ENCODE measurements at regions not wholly inside any gene's neighbourhood (a gene's known extent, or its start where the extent isn't known, plus 50 kb on each side); places are given as distances from the start of the nearest gene placed in this dataset.

- Mint-ChIP-seq H3K4me1 (no peaks in the 10 kb centered on the region), H3K27me3 (peaks cover 2% of the 10 kb centered on the region), H3K36me3 (ENCODE audit: low read depth) (no peaks in the 10 kb centered on the region), H3K9me3 (no peaks in the 10 kb centered on the region), H3K4me3 (no peak overlapping the region), H3K27ac (no peak overlapping the region)
- DNase-seq (no peak), ATAC-seq (no peak)
Observed at GRCh38 chr20:47952023-47952564, 166.8 kb upstream of the SULF2 start.

GRCh38 chr20:47951521-47951971 lies 166.3 kb upstream of the SULF2 start:
- no peak for DNase-seq
- H3K27ac Mint-ChIP-seq: no peak overlapping the region
- no peak overlapping the region for H3K4me3 Mint-ChIP-seq
- no peak for ATAC-seq
- H3K27me3 Mint-ChIP-seq: peaks cover 2% of the 10 kb centered on the region
- no peaks in the 10 kb centered on the region for H3K36me3 Mint-ChIP-seq (ENCODE audit: low read depth)
- H3K9me3 Mint-ChIP-seq: no peaks in the 10 kb centered on the region
- H3K4me1 Mint-ChIP-seq: no peaks in the 10 kb centered on the region

GRCh38 chr20:47950913-47951283 lies 165.6 kb upstream of the SULF2 start:
- no peak overlapping the region for H3K4me3 Mint-ChIP-seq
- H3K4me1 Mint-ChIP-seq: no peaks in the 10 kb centered on the region
- no peak overlapping the region for H3K27ac Mint-ChIP-seq
- DNase-seq (no peak), ATAC-seq (no peak)
- no peaks in the 10 kb centered on the region for H3K36me3 Mint-ChIP-seq (ENCODE audit: low read depth)
- H3K27me3 Mint-ChIP-seq: peaks cover 2% of the 10 kb centered on the region
- no peaks in the 10 kb centered on the region for H3K9me3 Mint-ChIP-seq

GRCh38 chr20:47950124-47950912 lies 165.0 kb upstream of the SULF2 start:
- Mint-ChIP-seq H3K4me1 (no peaks in the 10 kb centered on the region), H3K9me3 (no peaks in the 10 kb centered on the region), H3K27me3 (peaks cover 2% of the 10 kb centered on the region), H3K36me3 (ENCODE audit: low read depth) (no peaks in the 10 kb centered on the region), H3K4me3 (no peak overlapping the region), H3K27ac (no peak overlapping the region)
- no peak for DNase-seq
- ATAC-seq: no peak

GRCh38 chr20:47949230-47949629 lies 163.9 kb upstream of the SULF2 start:
- Mint-ChIP-seq H3K36me3 (ENCODE audit: low read depth) (no peaks in the 10 kb centered on the region), H3K27me3 (peaks cover 2% of the 10 kb centered on the region), H3K27ac (no peak overlapping the region), H3K4me1 (no peaks in the 10 kb centered on the region), H3K9me3 (no peaks in the 10 kb centered on the region), H3K4me3 (no peak overlapping the region)
- ATAC-seq: no peak
- no peak for DNase-seq

GRCh38 chr20:47944682-47945081 lies 159.4 kb upstream of the SULF2 start:
- no peak for ATAC-seq
- no peaks in the 10 kb centered on the region for H3K9me3 Mint-ChIP-seq

GRCh38 chr20:47941869-47942268 lies 156.6 kb upstream of the SULF2 start:
- no peak overlapping the region for H3K4me3 Mint-ChIP-seq
- peaks cover 8% of the 10 kb centered on the region for H3K27me3 Mint-ChIP-seq
- H3K27ac Mint-ChIP-seq: no peak overlapping the region
- no peak for DNase-seq
- H3K4me1 Mint-ChIP-seq: no peaks in the 10 kb centered on the region
- ATAC-seq: no peak
- H3K36me3 Mint-ChIP-seq (ENCODE audit: low read depth): no peaks in the 10 kb centered on the region
- H3K9me3 Mint-ChIP-seq: no peaks in the 10 kb centered on the region

More at GRCh38 chr20:47944682-47945081, 159.4 kb upstream of the SULF2 start:
- Mint-ChIP-seq H3K4me3 (no peak overlapping the region), H3K36me3 (ENCODE audit: low read depth) (no peaks in the 10 kb centered on the region), H3K27ac (no peak overlapping the region), H3K4me1 (no peaks in the 10 kb centered on the region), H3K27me3 (peaks cover 5% of the 10 kb centered on the region)
- no peak for DNase-seq

- Mint-ChIP-seq H3K27ac (no peak overlapping the region), H3K9me3 (no peaks in the 10 kb centered on the region), H3K4me3 (no peak overlapping the region), H3K4me1 (no peaks in the 10 kb centered on the region), H3K27me3 (peaks cover 8% of the 10 kb centered on the region), H3K36me3 (ENCODE audit: low read depth) (no peaks in the 10 kb centered on the region)
- DNase-seq: no peak
- no peak for ATAC-seq
Observed at GRCh38 chr20:47940101-47940813, 155.0 kb upstream of the SULF2 start.

GRCh38 chr20:47936612-47937011 lies 151.3 kb upstream of the SULF2 start:
- H3K27me3 Mint-ChIP-seq: peaks cover 5% of the 10 kb centered on the region
- no peaks in the 10 kb centered on the region for H3K36me3 Mint-ChIP-seq (ENCODE audit: low read depth)
- ATAC-seq: no peak
- DNase-seq: no peak
- no peak overlapping the region for H3K27ac Mint-ChIP-seq
- no peak overlapping the region for H3K4me3 Mint-ChIP-seq
- H3K4me1 Mint-ChIP-seq: no peaks in the 10 kb centered on the region
- H3K9me3 Mint-ChIP-seq: no peaks in the 10 kb centered on the region

GRCh38 chr20:47934761-47935160 lies 149.5 kb upstream of the SULF2 start:
- Mint-ChIP-seq H3K9me3 (no peaks in the 10 kb centered on the region), H3K4me1 (no peaks in the 10 kb centered on the region), H3K36me3 (ENCODE audit: low read depth) (no peaks in the 10 kb centered on the region), H3K4me3 (no peak overlapping the region), H3K27ac (no peak overlapping the region), H3K27me3 (peaks cover 5% of the 10 kb centered on the region)
- DNase-seq: no peak
- no peak for ATAC-seq

- ATAC-seq (no peak), DNase-seq (no peak)
- Mint-ChIP-seq H3K4me1 (peaks cover 2% of the 10 kb centered on the region), H3K4me3 (no peak overlapping the region), H3K27me3 (no peaks in the 10 kb centered on the region), H3K9me3 (no peaks in the 10 kb centered on the region), H3K36me3 (ENCODE audit: low read depth) (no peaks in the 10 kb centered on the region), H3K27ac (no peak overlapping the region)
Observed at GRCh38 chr20:47931443-47931842, 146.2 kb upstream of the SULF2 start.

GRCh38 chr20:47931002-47931401 lies 145.7 kb upstream of the SULF2 start:
- no peak overlapping the region for H3K4me3 Mint-ChIP-seq

GRCh38 chr20:47929368-47930115 lies 144.3 kb upstream of the SULF2 start:
- DNase-seq: no peak
- H3K9me3 Mint-ChIP-seq: no peaks in the 10 kb centered on the region
- no peaks in the 10 kb centered on the region for H3K36me3 Mint-ChIP-seq (ENCODE audit: low read depth)

More at GRCh38 chr20:47931002-47931401, 145.7 kb upstream of the SULF2 start:
- ATAC-seq (no peak), DNase-seq (no peak)
- Mint-ChIP-seq H3K27ac (no peak overlapping the region), H3K4me1 (peaks cover 2% of the 10 kb centered on the region), H3K36me3 (ENCODE audit: low read depth) (no peaks in the 10 kb centered on the region), H3K27me3 (no peaks in the 10 kb centered on the region), H3K9me3 (no peaks in the 10 kb centered on the region)

GRCh38 chr20:47927944-47928343 lies 142.7 kb upstream of the SULF2 start:
- H3K9me3 Mint-ChIP-seq: no peaks in the 10 kb centered on the region
- H3K4me3 Mint-ChIP-seq: no peak overlapping the region
- no peak for ATAC-seq
- H3K27ac Mint-ChIP-seq: no peak overlapping the region
- DNase-seq: no peak
- peaks cover 9% of the 10 kb centered on the region for H3K27me3 Mint-ChIP-seq
- H3K4me1 Mint-ChIP-seq: peaks cover 2% of the 10 kb centered on the region
- H3K36me3 Mint-ChIP-seq (ENCODE audit: low read depth): no peaks in the 10 kb centered on the region

More at GRCh38 chr20:47929368-47930115, 144.3 kb upstream of the SULF2 start:
- H3K27me3 Mint-ChIP-seq: peaks cover 4% of the 10 kb centered on the region
- no peak for ATAC-seq
- no peak overlapping the region for H3K27ac Mint-ChIP-seq
- peaks cover 2% of the 10 kb centered on the region for H3K4me1 Mint-ChIP-seq
- H3K4me3 Mint-ChIP-seq: no peak overlapping the region
